Osteocyte (in vitro differentiated cells): ENCODE measurements at regions not wholly inside any gene's neighbourhood (a gene's known extent, or its start where the extent isn't known, plus 50 kb on each side); places are given as distances from the start of the nearest gene placed in this dataset.

Experiments
- DNase-seq: peaks from one replicate; pipeline ENCODE4 v3.0.0; 2021; ENCODE audit warnings: mixed read lengths; ENCODE audit not compliant: unreplicated experiment; ENCODE audit errors: extremely low spot score
- H3K27ac Mint-ChIP-seq: one replicate; pipeline ENCODE4 v1.8.0; 2021; ENCODE audit warnings: mild to moderate bottlenecking, mixed read lengths; ENCODE audit not compliant: unreplicated experiment
- H3K27me3 Mint-ChIP-seq: one replicate; pipeline ENCODE4 v1.8.0; 2021; ENCODE audit warnings: mixed read lengths; ENCODE audit not compliant: unreplicated experiment
- H3K36me3 Mint-ChIP-seq: one replicate; pipeline ENCODE4 v1.8.0; 2021; ENCODE audit warnings: mixed read lengths; ENCODE audit not compliant: unreplicated experiment
- H3K4me1 Mint-ChIP-seq: one replicate; pipeline ENCODE4 v1.8.0; 2021; ENCODE audit warnings: mixed read lengths; ENCODE audit not compliant: unreplicated experiment
- H3K4me3 Mint-ChIP-seq: one replicate; pipeline ENCODE4 v1.8.0; 2021; ENCODE audit warnings: mild to moderate bottlenecking, moderate library complexity, mixed read lengths; ENCODE audit not compliant: unreplicated experiment
- H3K9me3 Mint-ChIP-seq: one replicate; pipeline ENCODE4 v1.8.0; 2021; ENCODE audit warnings: mixed read lengths; ENCODE audit not compliant: unreplicated experiment
- TF ChIP-seq, protein P1 (sequence below): fragments of 200-600 bp; sonication (generic); IDR thresholded peaks from 2 replicates; pipeline ENCODE4 v1.5.0; 2021; ENCODE audit warnings: antibody characterized with exemption, mild to moderate bottlenecking, moderate library complexity

DNA sequence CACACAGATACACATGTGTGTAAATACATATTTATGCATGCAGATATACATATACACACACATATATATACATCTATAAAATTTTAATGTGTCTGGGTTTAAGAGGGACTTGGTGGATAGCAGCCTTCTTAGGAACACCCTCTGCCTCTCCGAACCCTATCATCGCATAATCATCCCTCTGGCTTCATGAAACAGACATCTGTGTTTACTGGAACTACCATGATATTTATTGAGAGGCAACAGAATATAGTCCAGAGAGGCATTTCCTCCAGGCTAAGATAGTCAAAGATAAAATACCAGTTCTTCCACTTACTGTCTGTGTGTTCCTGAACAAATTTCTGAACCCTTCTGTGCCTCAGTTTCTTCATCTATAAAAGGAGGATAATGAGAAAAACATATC lies 239.0 kb upstream of the FANCL start:
- DNase-seq, result no peak
- no peaks in the 10 kb centered on the region for H3K4me1 Mint-ChIP-seq
- TF ChIP-seq, protein P1, sequence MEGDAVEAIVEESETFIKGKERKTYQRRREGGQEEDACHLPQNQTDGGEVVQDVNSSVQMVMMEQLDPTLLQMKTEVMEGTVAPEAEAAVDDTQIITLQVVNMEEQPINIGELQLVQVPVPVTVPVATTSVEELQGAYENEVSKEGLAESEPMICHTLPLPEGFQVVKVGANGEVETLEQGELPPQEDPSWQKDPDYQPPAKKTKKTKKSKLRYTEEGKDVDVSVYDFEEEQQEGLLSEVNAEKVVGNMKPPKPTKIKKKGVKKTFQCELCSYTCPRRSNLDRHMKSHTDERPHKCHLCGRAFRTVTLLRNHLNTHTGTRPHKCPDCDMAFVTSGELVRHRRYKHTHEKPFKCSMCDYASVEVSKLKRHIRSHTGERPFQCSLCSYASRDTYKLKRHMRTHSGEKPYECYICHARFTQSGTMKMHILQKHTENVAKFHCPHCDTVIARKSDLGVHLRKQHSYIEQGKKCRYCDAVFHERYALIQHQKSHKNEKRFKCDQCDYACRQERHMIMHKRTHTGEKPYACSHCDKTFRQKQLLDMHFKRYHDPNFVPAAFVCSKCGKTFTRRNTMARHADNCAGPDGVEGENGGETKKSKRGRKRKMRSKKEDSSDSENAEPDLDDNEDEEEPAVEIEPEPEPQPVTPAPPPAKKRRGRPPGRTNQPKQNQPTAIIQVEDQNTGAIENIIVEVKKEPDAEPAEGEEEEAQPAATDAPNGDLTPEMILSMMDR, result no peak
- no peaks in the 10 kb centered on the region for H3K9me3 Mint-ChIP-seq
- no peak overlapping the region for H3K27ac Mint-ChIP-seq
- no peak overlapping the region for H3K4me3 Mint-ChIP-seq
- peaks cover 25% of the 10 kb centered on the region for H3K27me3 Mint-ChIP-seq
- no peaks in the 10 kb centered on the region for H3K36me3 Mint-ChIP-seq

DNA sequence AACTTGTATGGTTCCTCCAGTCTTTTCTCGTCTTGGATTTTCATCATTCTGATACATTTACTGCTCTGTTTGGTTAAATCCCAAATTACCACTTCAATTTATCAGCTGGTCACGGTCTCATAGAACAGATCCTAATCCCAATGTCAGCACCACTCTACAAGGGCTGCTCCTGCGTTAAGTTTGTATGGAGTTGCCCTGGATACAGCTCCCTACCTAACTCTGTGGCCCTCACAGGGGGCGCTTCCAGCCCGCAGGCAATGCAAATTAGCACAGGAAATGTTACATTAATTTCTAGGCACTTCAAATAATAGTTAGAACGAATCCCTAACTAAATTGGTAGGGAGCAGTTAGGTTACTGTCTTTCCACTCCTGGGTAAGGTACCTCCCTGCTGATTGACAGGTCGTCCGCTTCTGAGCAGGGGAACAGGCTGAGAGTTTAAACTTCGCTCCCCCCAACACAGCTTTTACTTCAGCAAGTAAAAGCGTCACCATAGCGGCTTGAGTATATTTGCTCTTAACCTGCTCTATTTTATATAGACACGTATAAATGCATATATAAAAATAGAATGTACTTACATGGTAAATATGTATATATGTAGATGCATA lies 238.5 kb upstream of the FANCL start:
- Mint-ChIP-seq H3K36me3 (no peaks in the 10 kb centered on the region), H3K4me3 (no peak overlapping the region), H3K27ac (no peak overlapping the region), H3K27me3 (peaks cover 26% of the 10 kb centered on the region), H3K4me1 (no peaks in the 10 kb centered on the region), H3K9me3 (no peaks in the 10 kb centered on the region)
- no peak for DNase-seq
- TF ChIP-seq, protein P1, result no peak

DNA sequence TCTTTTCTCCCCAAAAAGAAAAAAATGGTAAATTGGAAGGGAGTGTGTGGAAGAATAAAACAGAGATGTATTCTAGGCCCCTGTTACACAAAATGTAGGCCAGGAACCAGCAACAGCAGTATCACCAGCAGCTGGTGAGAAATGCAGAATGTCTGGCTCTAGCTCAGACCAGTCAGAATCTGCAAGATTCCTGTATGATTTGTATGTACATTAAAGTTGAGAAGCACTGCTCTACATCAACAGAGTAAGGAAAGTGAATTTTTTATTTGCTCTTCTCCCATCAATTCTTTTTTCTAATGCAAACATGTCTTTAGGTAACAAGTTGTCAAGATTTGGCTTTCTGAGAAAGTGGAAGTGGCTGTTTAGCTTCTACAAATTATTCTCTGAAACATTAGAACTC lies 235.4 kb upstream of the FANCL start:
- DNase-seq, result no peak
- Mint-ChIP-seq H3K27me3 (peaks cover 28% of the 10 kb centered on the region), H3K36me3 (no peaks in the 10 kb centered on the region), H3K9me3 (no peaks in the 10 kb centered on the region), H3K27ac (no peak overlapping the region), H3K4me3 (no peak overlapping the region), H3K4me1 (no peaks in the 10 kb centered on the region)
- TF ChIP-seq, protein P1, result no peak

DNA sequence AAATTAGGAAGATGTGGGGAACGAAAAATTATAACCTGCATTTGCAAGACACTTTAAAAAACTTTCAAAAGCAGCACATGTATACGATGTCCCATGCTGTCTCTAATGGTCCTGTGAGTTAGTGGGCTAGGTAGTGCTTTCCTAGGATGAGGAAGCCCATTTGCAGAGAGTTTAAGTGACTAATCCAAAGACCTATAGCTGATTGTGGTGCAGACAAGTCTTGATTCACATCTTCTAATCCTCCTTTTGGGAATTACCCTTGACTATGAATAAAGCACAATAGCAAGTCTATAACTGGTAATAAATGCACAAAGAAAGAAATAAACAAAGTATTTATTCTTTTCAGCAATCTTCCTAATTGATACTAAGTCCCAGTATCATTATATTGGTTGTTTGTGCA lies 234.6 kb upstream of the FANCL start:
- TF ChIP-seq, protein P1, result no peak
- H3K27me3 Mint-ChIP-seq, result peaks cover 28% of the 10 kb centered on the region
- no peak overlapping the region for H3K27ac Mint-ChIP-seq
- H3K4me1 Mint-ChIP-seq, result no peaks in the 10 kb centered on the region
- H3K36me3 Mint-ChIP-seq, result no peaks in the 10 kb centered on the region
- no peak for DNase-seq
- H3K9me3 Mint-ChIP-seq, result no peaks in the 10 kb centered on the region
- H3K4me3 Mint-ChIP-seq, result no peak overlapping the region

DNA sequence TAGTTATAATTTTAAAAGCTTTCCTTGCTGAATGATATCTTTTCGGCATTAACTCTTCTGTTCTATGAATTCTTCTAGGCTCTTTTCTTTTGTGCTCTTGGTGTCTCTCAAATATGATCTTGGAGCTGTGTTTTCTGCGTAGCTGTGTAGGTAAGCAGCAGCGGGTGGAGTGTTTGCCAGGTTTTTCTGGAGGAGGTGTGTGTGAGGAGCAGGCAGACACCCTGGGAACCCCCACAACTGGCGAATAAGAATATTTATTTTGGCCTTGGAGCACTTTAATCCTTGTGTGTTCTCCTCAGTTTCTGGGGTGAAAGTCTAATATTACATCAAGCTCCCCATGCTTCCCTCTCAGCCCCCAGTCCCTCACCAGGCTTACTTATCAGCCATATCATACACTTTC lies 232.0 kb upstream of the FANCL start:
- Mint-ChIP-seq H3K36me3 (no peaks in the 10 kb centered on the region), H3K4me3 (no peak overlapping the region), H3K4me1 (no peaks in the 10 kb centered on the region), H3K27ac (no peak overlapping the region), H3K9me3 (no peaks in the 10 kb centered on the region), H3K27me3 (peaks cover 24% of the 10 kb centered on the region)
- TF ChIP-seq, protein P1, result no peak
- no peak for DNase-seq
